ENCODE measurements at regions not wholly inside any gene's neighbourhood (a gene's known extent, or its start where the extent isn't known, plus 50 kb on each side); places are given as distances from the start of the nearest gene placed in this dataset.

DNA sequence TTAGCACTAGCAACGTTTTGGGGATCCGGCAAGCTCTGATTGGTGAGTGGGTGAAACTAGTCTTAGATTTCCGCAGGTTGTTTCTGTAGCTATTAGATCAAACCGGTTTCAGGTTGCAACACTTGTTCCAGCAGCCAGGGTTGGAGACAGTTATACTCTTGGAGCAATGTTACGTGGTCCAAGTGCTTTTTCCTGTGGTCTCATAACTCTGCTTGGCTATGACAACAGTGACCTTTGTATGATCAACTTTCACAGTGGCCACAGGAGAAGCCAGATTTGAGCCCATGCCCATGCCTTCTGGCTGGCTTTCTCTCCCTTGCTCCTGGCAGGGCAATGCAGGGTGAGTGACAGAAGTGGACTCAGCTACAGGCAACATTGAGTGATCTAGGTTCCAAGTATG is 84.5 kb upstream of the TAF1B start:
- DNase-seq (ENCODE audit: low read depth, low spot score) (no peak), ATAC-seq (no peak)
- TF ChIP-seq, protein P1, sequence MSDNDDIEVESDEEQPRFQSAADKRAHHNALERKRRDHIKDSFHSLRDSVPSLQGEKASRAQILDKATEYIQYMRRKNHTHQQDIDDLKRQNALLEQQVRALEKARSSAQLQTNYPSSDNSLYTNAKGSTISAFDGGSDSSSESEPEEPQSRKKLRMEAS (IDR thresholded peaks at IDR 0.05), result no peak
- no peak for TF ChIP-seq POLR2A (IDR thresholded peaks at IDR 0.05; ENCODE audit: borderline replicate concordance, extremely low read depth, insufficient read depth, insufficient read length)
- no peak for TF ChIP-seq TCF7L2 (IDR thresholded peaks at IDR 0.05; ENCODE audit: borderline replicate concordance, extremely low read depth, insufficient read depth, insufficient read length)
- no peak for TF ChIP-seq RAD21 (IDR thresholded peaks at IDR 0.05; ENCODE audit: low read depth)
- TF ChIP-seq, protein P2, sequence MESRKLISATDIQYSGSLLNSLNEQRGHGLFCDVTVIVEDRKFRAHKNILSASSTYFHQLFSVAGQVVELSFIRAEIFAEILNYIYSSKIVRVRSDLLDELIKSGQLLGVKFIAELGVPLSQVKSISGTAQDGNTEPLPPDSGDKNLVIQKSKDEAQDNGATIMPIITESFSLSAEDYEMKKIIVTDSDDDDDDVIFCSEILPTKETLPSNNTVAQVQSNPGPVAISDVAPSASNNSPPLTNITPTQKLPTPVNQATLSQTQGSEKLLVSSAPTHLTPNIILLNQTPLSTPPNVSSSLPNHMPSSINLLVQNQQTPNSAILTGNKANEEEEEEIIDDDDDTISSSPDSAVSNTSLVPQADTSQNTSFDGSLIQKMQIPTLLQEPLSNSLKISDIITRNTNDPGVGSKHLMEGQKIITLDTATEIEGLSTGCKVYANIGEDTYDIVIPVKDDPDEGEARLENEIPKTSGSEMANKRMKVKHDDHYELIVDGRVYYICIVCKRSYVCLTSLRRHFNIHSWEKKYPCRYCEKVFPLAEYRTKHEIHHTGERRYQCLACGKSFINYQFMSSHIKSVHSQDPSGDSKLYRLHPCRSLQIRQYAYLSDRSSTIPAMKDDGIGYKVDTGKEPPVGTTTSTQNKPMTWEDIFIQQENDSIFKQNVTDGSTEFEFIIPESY (IDR thresholded peaks at IDR 0.05; ENCODE audit: extremely low read depth, insufficient replicate concordance, low read length), result no peak
- no peak for TF ChIP-seq ZNF274 (IDR thresholded peaks at IDR 0.05; ENCODE audit: low read depth, low read length)
- no peak for TF ChIP-seq ELF1 (IDR thresholded peaks at IDR 0.05; ENCODE audit: borderline replicate concordance, low read depth)
- no peaks in the 10 kb centered on the region for H4K20me1 ChIP-seq (ENCODE audit: insufficient read depth)
- H3K27ac ChIP-seq (ENCODE audit: low read depth, low read length), result no peak overlapping the region
- H3K36me3 ChIP-seq (ENCODE audit: control insufficient read depth in 1 of 2, insufficient read depth in 2 of 2, low read length in 2 of 2), result no peaks in the 10 kb centered on the region
- H3K79me2 ChIP-seq (ENCODE audit: insufficient read depth, low read length), result no peaks in the 10 kb centered on the region
- CTCF ChIA-PET, result interaction anchor here (0.7 to 1.0 kb wide), 3 partner anchors 11 to 19 kb away, joined by 3 to 4 read pairs (median 3); no protein-coding TSS in a partner anchor
- no peaks in the 10 kb centered on the region for H3K9me3 ChIP-seq (ENCODE audit: control insufficient read depth in 1 of 2, insufficient read depth in 1 of 2, low read depth in 1 of 2, low read length in 2 of 2)
- H3K9ac ChIP-seq (ENCODE audit: low read length), result no peak overlapping the region
- RAD21 ChIA-PET (ENCODE audit: low non-redundant PET in 1 of 2, low total read pairs in 2 of 2, uncharacterized antibody in 2 of 2, unreplicated experiment in 2 of 2), result no interaction called here
- no peak overlapping the region for H3K4me3 ChIP-seq (replicated peaks in 1 of 2; ENCODE audit: low read depth in 1 of 2, low read length in 2 of 2)
- no peak overlapping the region for H2AFZ ChIP-seq (ENCODE audit: low read depth, low read length, poor library complexity, severe bottlenecking)
- H3K9me2 ChIP-seq (ENCODE audit: insufficient read depth), result no peaks in the 10 kb centered on the region
- no peak overlapping the region for H3K4me2 ChIP-seq (ENCODE audit: low read length)
- H3K4me1 ChIP-seq (ENCODE audit: control insufficient read depth in 1 of 2, insufficient read depth in 2 of 2, low read length in 2 of 2), result peaks cover 9 to 15% of the 10 kb centered on the region in 2 experiments
- POLR2A ChIA-PET, result no interaction called here
- H3K27me3 ChIP-seq (ENCODE audit: insufficient read depth, low read length), result no peaks in the 10 kb centered on the region
- BruUV-seq (replicated peaks), result no TSS peak
- intact Hi-C loops (cut with micrococcal nuclease), result no loop called here

Measured in HCT116 (cell line).